A673 (cell line): ENCODE measurements at regions not wholly inside any gene's neighbourhood (a gene's known extent, or its start where the extent isn't known, plus 50 kb on each side); places are given as distances from the start of the nearest gene placed in this dataset.

Experiments used
- EZH2 ChIP-seq: fragments of 200-600 bp; sonication (generic); IDR thresholded peaks from 2 replicates; pipeline ENCODE4 v1.6.1; 2017; ENCODE audit warnings: borderline replicate concordance, low read depth, mild to moderate bottlenecking, mixed read lengths, antibody characterized with exemption, low read length; ENCODE audit not compliant: poor library complexity, severe bottlenecking
- TF ChIP-seq, protein P1 (sequence below): fragments of 300-800, 200-600 bp; sonication (generic); conservative IDR thresholded peaks from 2 replicates; pipeline ENCODE4 v1.5.1; 2017; ENCODE audit warnings: low read depth, mild to moderate bottlenecking, antibody characterized with exemption, low read length, moderate library complexity, mixed read lengths

DNA sequence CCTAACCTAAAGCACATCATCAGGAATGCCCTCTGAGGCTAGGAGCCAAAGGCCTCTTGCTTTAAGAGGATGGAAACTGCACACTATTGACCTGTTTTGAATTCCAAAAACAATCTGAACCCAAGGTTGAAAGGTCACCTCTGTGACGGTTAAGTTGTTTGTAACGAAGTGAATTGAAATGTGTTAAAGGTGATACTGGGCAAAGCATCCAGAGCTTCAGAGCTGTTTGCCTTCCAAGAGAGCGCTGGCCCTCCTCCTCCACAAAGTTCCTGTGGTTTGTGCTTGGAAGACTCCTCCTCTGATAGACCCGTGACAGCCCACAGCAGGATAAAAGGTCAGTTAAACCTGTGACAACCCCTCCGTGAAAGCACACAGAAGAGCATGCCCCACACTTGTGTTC lies 133.7 kb upstream of the CTTNBP2 start:
- TF ChIP-seq, protein P1, sequence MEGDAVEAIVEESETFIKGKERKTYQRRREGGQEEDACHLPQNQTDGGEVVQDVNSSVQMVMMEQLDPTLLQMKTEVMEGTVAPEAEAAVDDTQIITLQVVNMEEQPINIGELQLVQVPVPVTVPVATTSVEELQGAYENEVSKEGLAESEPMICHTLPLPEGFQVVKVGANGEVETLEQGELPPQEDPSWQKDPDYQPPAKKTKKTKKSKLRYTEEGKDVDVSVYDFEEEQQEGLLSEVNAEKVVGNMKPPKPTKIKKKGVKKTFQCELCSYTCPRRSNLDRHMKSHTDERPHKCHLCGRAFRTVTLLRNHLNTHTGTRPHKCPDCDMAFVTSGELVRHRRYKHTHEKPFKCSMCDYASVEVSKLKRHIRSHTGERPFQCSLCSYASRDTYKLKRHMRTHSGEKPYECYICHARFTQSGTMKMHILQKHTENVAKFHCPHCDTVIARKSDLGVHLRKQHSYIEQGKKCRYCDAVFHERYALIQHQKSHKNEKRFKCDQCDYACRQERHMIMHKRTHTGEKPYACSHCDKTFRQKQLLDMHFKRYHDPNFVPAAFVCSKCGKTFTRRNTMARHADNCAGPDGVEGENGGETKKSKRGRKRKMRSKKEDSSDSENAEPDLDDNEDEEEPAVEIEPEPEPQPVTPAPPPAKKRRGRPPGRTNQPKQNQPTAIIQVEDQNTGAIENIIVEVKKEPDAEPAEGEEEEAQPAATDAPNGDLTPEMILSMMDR: no peak
- no peak for TF ChIP-seq EZH2
